ENCODE measurements at regions not wholly inside any gene's neighbourhood (a gene's known extent, or its start where the extent isn't known, plus 50 kb on each side); places are given as distances from the start of the nearest gene placed in this dataset.

DNA sequence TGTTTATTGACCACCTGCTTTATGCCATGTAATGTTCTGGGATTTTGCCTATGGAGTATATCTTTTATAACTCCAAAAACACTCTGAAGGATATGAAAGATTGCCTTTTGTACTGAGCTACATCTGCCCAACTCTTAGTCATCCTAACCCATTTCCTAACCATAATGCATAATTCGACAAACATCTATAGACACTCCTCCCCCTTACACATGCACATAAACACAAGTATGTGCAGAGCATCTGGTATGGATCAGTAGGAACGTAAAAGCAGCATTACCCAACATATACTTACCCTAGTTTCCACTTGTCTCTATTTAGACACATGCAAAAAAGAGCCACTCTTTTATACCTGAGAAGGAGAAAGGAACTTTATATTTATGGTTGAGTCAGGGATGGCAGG lies 272.8 kb downstream of the FAM76B start:
- TF ChIP-seq EP300 (IDR thresholded peaks at IDR 0.05): no peak
- TF ChIP-seq, protein P1, sequence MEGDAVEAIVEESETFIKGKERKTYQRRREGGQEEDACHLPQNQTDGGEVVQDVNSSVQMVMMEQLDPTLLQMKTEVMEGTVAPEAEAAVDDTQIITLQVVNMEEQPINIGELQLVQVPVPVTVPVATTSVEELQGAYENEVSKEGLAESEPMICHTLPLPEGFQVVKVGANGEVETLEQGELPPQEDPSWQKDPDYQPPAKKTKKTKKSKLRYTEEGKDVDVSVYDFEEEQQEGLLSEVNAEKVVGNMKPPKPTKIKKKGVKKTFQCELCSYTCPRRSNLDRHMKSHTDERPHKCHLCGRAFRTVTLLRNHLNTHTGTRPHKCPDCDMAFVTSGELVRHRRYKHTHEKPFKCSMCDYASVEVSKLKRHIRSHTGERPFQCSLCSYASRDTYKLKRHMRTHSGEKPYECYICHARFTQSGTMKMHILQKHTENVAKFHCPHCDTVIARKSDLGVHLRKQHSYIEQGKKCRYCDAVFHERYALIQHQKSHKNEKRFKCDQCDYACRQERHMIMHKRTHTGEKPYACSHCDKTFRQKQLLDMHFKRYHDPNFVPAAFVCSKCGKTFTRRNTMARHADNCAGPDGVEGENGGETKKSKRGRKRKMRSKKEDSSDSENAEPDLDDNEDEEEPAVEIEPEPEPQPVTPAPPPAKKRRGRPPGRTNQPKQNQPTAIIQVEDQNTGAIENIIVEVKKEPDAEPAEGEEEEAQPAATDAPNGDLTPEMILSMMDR (IDR thresholded peaks at IDR 0.05): no peak
- no peak for TF ChIP-seq POLR2AphosphoS5 (IDR thresholded peaks at IDR 0.05)
